HG03064 (cell line): ENCODE measurements at regions not wholly inside any gene's neighbourhood (a gene's known extent, or its start where the extent isn't known, plus 50 kb on each side); places are given as distances from the start of the nearest gene placed in this dataset.
"Not testable (repeated sequence)": the region's sequence is repeated elsewhere in the genome, so short reads cannot be mapped to it uniquely, and the experiment has no call there.

ENCODE experiments used
- ATAC-seq: cut with Tn5 transposase; IDR thresholded peaks from one replicate; pipeline ENCODE4 v1.9.1; 2021; ENCODE audit warnings: low read depth; ENCODE audit not compliant: unreplicated experiment

DNA sequence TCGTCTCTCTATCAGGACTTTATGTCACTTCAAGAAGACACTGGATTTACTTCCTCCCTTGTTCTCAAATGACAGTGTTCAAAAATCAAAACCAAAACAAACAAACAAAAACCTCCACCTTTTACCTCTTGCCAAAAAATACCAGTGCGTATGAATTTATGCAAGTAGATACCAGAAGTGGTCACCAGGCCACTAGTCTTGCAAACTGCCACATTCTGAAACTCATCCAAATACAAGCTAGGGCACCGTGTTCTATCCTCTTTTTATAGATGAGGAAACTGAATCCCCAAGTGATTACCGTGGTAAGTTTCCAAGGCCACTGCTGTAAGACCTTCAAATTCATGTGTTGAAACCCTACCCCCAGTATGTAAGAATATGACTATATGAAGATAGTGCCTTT is 343.9 kb upstream of the KITLG start:
- ATAC-seq: no peak

DNA sequence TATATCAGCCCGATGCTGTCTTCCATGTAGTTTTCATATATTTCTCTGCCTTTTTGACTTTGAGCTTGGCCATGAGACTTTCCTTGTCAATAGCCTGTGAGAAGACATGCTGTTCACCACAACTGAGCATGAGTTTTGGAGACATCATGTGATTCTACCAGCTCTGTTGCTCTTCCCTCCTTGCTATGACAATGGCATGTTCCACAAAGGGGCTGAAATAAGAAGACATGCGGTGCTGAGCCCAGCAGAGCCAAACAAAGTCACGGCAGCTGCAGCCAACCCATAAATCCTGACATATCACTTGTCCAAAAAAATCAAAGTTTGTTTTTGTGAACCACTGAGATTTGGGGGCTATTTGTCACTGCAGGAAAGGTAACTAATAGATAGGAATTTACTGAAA is 343.4 kb upstream of the KITLG start:
- no peak for ATAC-seq

DNA sequence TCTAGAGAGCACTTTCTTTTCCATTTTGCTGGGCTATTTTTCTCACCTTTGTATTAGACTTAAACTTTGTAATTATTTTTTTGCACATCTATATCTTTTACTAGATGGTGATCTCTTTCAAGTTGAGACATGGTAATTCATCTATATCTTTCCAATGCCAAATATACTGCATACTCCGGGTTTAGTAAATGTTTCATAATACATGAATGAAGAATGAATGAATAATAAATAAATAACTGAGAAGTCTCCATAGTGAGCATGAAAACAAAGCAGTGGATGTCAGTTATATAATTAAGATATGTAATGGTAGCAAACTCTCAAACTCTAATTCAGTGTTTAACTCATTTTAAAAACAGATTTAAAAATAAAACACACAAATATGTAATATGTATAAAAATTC is 342.5 kb upstream of the KITLG start:
- no peak for ATAC-seq

DNA sequence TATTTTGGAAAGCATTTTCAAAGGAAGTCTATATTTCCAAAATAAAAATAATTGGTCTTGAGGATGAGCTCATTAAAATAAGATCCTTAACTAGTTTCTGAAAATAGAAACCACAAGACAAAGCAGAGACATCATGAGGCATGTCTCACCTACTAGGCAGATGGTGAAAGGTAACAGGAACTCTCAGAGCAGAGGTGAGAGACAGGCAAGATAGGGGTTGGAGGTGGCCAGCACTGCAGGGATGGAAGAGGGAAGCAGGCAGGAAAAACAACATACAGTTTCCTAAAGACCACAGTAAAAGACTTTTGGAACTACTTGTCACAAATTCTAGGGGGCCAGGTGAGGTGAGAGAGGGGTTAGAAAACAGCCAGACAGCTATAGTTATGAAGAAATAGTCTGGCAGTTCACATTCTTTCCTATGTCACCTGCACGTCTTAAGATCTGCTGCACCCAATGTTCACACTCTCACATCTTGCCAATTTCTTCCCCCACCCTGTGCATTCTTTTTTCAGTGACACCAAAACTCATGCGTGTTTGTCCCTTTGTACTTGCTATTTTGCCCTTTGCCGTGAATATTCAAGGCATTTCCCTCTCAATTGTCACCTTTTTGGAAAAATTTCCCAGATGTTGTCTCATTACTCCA is 341.7 kb upstream of the KITLG start:
- ATAC-seq: no peak

DNA sequence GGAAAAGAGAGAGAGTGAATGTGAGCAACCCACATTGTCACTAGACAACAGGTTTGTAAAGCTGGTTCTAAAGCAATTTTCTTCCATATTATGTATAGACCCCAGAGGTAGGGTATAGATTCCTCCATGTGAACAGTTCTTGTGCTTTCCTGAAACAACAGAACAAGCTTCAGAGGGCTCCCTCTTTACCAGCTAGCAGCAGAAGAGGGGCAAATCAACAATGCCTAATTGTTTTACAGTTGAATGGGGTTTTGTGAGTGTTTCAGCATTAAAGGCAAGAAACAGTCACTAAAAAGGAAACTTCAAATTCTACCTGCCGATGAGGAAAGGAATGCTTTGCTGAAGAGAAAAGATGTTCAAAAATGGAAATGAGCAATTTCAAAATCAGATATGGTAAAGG is 341.2 kb upstream of the KITLG start:
- ATAC-seq: no peak

DNA sequence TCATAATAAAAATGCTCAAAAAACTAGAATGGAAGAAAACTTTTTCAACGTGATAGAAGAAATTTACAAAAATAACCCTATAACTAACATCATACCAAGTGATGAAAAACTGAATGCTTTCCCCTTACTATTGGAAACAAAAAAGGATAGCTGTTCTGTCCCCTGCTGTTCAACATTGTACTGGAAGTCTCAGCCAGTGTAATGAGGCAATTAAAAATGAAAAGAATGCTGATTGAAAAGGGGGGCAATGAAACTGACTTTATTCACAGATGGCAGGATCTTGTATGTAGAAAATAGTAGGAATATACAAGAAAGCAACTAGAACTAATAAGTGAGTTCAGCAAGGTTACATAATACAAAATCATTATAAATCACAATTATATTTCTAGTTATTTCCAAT is 337.9 kb upstream of the KITLG start:
- ATAC-seq: no peak

DNA sequence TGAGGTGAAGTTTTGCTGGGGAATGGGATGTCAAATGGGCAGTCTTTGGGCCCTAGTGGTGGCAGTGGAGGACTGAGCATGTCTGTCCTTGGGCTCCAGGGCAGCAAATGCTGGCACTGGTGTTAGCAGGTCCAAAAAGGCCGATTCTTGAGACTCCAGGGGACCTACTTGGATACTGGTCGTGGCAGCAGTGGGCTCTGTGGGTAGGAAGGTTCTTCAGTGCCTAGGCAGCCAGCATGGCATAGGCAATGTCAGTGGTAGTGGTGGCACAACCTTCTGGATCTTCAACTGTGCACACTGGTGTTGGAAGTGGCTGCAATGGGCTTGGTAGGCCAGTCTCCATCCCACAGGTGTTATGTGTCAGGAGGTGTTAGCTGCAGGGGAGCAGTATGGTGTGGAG is 334.7 kb upstream of the KITLG start:
- ATAC-seq: no peak

DNA sequence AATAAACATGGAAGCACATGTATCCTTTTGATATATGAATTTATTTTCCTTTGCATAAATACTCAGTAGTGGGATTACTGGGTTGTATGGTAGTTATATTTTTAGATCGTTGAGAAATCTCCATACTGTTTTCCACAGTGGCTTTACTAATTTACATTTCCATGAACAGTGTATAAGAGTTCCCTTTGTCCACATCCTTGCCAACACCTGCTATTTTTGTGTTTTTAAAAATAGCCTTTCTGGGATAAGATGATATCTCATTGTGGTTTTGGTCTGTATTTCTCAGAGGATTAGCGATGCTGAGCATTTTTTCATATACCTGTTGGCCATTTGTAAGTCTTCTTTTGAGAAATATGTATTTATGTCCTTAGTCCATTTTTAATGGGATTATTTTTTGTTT is 329.2 kb upstream of the KITLG start:
- ATAC-seq: no peak

DNA sequence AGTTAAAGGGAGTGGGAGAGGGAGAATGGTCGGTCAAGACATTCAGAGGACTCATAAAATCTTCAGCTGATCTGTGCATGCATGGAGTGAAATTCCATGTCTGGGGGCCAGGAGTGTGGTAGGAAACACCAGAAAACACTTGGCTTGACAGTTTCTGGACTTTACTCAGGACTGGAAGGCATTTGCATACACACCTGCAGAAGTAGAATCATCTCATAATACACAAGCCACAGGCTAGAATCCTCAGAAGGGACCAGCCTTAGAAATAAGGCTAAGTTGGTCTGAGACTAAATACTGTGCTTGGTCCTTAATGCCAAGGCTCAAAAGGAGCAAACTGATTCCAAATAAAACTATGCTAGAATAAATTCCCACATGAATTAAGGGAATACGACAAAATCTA is 328.1 kb upstream of the KITLG start:
- no peak for ATAC-seq

DNA sequence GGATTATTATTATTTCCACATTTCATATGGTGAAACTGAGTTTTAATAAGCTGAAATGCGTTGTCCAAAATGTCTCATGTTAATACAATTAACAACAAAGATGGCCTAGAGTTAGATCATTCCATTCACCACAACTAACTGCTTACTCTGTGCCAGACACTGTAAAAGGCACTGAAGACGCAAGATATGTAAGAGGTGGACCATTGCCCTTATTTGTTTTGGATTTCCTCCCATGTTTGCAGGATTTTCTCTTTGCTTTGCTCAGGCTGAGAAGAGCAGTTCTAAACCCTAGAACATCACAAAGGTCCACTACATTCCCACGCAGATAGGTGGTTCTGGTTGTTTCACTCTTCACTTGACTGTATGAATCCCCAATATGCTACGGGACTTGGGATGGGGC is 324.4 kb upstream of the KITLG start:
- ATAC-seq: no peak

DNA sequence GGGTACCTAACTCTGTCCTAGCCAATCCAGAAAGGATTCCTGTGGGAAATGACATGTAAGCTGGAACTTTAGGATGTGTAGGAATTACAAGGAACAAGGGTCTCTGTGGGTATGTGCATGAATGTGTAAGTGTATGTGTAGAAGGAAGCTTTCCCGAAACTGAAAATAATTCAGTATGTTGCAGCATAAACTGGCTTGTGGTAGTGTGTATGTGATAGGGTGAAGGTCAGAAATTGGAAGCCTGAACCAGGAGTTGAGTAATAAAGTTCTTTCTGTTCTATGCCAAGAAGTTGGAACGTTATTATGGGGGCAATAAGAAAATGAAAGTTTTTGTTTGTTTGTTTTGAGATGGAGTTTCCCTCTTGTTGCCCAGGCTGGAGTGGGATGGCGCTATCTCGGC is 323.1 kb upstream of the KITLG start:
- no peak for ATAC-seq

DNA sequence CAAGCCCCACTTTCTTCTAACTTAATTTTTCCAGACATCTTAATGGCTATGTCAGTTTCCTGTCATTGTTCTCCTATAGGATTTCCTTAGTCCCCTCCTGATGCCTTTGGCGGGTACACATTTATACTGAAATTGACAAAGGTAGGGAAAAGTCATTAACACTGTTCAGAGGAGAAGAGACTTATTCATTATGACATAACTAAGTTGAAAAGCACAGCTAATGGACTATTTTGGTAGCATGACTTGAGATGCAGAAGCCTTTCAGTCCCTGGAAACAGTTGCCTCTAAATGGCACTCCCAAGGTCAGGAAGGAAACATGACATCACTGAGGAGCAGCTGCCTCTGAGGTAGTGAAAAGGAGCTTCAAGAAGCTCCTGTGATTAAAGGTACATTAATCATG is 317.5 kb upstream of the KITLG start:
- no peak for ATAC-seq

DNA sequence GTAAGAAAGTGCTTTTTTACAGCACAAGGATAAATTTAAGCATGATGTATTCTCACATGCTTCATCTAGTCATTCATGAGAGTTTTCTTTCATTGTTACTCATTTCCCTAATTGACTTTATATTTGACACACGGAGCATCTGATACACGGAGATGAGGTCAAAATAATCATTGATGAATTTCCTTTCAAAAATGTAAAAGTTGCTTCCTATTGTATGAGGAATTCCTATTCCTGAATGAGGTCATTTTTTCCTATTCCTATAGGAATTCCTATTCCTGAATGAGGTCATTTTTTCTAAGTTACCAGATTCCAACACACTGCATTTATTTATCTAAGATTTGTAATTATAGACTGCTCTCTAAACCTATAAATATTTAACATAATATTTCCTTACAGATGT is 316.7 kb upstream of the KITLG start:
- ATAC-seq: no peak

DNA sequence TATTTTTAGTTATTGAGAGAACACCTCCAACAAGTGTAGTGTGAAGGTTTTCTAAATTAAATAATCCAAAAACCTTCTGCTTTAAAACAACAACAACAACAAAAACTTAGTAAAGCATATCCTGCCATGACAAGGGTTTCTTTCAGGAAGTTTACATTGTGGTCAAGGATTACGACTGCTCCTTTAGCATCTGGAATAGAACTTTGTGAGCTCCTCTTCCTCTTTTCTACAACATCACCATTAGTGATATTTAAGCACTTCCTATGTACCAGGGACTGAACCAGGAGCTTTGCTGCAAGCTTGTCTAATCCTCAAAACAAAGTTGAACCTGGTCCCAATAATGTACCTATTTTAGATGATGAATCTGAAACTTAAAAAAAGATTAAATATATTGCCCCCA is 315.4 kb upstream of the KITLG start:
- ATAC-seq: no peak

DNA sequence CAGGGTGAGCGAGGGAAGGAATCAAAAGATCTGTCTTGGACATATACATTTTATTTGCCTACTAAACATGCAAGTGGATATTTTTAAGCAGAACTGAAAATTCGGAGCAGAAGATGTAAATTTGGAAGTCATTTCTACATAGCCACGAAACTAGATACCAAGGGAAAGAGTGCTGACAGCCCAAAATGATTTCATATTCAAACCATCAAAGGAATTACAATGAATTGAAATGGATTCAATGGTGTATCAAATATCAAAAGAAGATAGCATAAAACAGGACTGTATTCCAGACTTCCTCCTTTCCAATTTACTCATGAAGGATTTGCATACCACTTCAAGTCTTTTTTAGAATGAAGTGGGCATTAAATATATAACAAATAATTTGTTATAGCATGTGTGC is 313.5 kb upstream of the KITLG start:
- ATAC-seq: no peak

DNA sequence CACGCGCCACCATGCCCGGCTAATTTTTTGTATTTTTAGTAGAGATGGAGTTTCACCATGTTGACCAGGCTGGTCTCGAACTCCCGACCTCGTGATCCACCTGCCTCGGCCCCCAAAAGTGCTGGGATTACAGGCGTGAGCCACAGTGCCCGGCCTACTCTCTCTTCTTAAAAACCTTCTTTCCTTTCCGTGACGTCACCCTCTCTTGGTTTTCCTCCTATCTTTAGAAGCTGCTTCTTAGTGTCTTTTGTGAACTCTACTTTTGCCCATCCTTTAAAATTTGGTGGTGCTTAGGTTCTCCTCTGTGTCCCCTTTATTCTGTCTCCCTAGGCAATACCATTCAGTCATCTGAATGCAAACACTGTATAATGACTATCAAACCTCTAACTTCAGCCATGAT is 311.2 kb upstream of the KITLG start:
- not testable (repeated sequence) for ATAC-seq

DNA sequence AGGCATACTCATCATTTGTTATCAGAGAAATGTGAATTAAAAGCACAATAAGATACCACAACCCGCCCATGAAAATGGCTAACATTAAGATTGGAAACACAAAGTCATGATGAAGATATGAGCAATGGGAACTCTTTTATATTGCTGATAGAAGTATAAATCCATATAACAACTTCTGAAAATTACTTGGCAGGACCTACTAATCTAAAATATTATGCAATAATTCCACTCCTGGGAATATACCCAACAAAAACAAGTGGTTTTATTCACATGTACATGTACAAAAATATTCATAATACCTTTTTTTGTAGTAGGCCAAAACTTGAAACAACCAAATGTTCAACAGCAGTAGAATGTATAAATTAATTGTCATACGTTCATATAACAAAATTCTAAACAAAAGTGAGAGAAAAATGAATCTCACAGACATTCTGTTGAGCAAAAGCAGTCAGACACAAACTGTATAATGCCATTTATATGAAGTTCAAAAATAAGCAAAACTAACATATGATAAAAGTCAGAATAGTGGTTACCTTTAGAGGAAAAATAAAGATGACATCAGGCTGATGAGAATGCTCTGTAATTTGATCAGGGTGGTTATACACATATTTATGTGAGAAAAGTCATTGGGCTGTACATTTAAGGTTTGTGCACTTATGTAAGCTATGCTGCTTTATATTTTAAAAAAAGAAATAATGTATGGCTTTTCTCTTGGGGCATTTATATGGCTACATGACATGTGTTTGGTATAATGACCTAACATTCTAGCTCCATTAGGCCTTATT is 309.2 kb upstream of the KITLG start:
- no peak for ATAC-seq

DNA sequence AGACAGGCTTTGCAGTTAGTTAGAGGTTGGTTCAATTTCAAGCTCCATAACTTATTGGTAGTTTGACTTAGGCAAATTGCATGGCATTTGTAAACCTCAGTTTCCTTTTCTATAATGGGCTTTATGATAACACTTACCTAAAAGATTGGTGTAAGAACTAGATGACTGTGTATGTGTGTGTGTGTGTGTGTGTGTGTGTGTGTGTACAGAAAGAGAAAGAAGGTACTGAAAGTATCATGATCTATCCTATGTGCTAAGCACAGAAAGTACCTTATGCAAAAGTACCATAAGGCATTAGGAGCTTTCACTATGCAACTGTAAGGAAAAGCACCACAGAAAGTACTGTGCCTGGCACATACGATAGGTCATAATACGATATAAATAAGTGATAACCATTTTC is 304.3 kb upstream of the KITLG start:
- no peak for ATAC-seq

DNA sequence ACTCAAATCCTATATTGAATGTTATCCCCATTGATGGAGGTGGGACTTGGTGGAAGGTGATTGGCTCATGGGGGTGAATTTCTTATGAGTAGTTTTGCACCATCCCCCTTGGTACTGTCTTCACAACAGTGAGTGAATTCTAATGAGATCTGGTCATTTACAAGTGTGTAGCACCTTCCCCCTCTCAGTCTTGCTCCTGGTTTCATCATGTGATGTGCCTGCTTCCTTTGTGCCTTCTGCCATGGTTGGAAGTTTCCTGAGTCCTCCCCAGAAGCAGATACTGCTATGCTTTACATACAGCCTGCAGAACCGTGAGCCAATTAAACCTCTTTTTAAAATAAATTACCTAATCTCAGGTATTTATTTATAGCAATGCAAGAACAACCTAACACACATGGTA is 302.4 kb upstream of the KITLG start:
- ATAC-seq: no peak

DNA sequence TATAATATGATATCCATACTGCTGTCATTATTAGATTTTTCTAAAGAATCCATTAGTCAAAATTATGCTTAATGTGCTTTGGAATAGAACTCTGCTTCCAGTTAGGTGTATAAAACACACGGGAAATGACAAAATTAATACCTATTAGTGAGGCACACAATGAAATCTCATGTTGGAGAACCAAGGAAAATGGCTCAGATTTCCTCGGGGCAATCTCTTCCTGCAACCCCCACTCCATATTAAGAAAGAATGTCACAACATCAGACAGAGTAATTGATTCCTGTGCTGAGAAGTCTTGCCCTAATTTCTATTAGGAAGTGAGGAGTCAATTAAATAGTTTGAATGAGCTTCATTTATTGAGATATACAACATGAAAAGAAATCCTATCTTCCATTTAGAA is 299.8 kb upstream of the KITLG start:
- ATAC-seq: no peak

DNA sequence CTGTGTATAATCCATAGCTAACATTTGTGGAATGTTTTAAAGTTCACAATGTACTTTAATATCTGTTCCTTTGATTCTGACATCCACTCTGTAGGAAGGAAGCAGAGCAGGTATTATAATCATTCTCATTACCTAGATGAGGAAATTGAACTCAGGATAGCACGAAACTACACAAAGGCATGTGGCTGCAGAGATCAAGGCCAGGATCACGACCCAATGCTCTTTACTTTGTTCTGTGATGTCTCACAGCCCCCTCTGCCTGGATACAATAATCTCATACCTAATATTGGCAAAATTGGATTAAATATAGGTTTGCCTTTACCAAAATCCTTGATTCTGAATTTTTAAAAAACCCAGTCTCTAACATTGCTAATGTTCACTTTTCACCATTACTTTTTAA is 298.0 kb upstream of the KITLG start:
- ATAC-seq: no peak

DNA sequence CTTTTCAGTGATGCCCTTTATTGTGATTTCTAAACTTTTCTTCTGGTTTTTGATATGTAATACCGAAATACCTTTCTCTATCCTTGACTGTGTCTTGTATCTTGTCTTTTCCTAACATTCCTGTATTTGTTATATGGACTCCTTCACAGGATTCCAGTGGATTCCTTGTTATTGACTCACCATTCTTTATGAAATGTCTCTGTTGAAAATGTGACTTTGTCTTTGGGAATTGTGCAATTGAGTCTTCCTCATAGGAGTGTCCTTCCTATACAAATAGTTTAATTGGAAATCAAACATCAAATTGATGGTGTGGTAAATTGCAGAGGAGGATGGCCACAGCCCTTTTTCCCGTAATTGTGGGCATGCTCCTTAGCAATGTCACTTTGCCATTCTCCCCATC is 296.6 kb upstream of the KITLG start:
- no peak for ATAC-seq
